Trophoblast cell (in vitro differentiated cells and primary cell): ENCODE measurements at regions not wholly inside any gene's neighbourhood (a gene's known extent, or its start where the extent isn't known, plus 50 kb on each side); places are given as distances from the start of the nearest gene placed in this dataset.

Experiments
- DNase-seq, 2 donors: peaks; one replicate each; pipeline ENCODE4 v3.0.0-alpha.2; 2016
- H2AFZ ChIP-seq: 2 replicates; pipeline ENCODE4 v1.6.1; 2013; ENCODE audit warnings: low read length, moderate library complexity, mild to moderate bottlenecking; ENCODE audit not compliant: insufficient read depth, poor library complexity
- H2AK5ac ChIP-seq: 2 replicates; pipeline ENCODE4 v1.6.1; 2013; ENCODE audit warnings: mild to moderate bottlenecking, low read length
- H2BK120ac ChIP-seq: 2 replicates; pipeline ENCODE4 v1.6.1; 2013; ENCODE audit warnings: low read length, mild to moderate bottlenecking, moderate library complexity; ENCODE audit not compliant: insufficient read depth, poor library complexity
- H2BK12ac ChIP-seq: 2 replicates; pipeline ENCODE4 v1.6.1; 2013; ENCODE audit warnings: mild to moderate bottlenecking, low read length, moderate library complexity
- H2BK5ac ChIP-seq: 2 replicates; pipeline ENCODE4 v1.6.1; 2013; ENCODE audit warnings: low read length, low read depth, moderate library complexity, mild to moderate bottlenecking; ENCODE audit not compliant: poor library complexity
- H3K14ac ChIP-seq: 2 replicates; pipeline ENCODE4 v1.6.1; 2013; ENCODE audit warnings: mild to moderate bottlenecking, low read length
- H3K18ac ChIP-seq: 2 replicates; pipeline ENCODE4 v1.6.1; 2013; ENCODE audit warnings: mild to moderate bottlenecking, low read length
- H3K23ac ChIP-seq: 2 replicates; pipeline ENCODE4 v1.6.1; 2013; ENCODE audit warnings: low read length
- H3K27ac ChIP-seq: 2 replicates; pipeline ENCODE4 v1.5.1; 2013; ENCODE audit warnings: low read depth, mild to moderate bottlenecking, inconsistent platforms, low read length, moderate library complexity
- H3K27me3 ChIP-seq: 2 replicates; pipeline ENCODE4 v1.6.1; 2013; ENCODE audit warnings: inconsistent platforms, mild to moderate bottlenecking, low read length, moderate library complexity; ENCODE audit not compliant: insufficient read depth
- H3K36me3 ChIP-seq, 2 experiments: 1 replicate in 1 of 2; 2 replicates in 1 of 2; pipeline ENCODE4 v1.6.1; 2013; ENCODE audit warnings: low read length in 2 of 2, mild to moderate bottlenecking in 2 of 2, moderate library complexity in 1 of 2; ENCODE audit not compliant: insufficient read depth in 2 of 2, control insufficient read depth in 1 of 2
- H3K4ac ChIP-seq: 2 replicates; pipeline ENCODE4 v1.6.1; 2013; ENCODE audit warnings: low read depth, mild to moderate bottlenecking, low read length, moderate library complexity
- H3K4me1 ChIP-seq, 2 experiments: 1 replicate in 1 of 2; 2 replicates in 1 of 2; pipeline ENCODE4 v1.6.1; 2013; ENCODE audit warnings: low read length in 2 of 2, mild to moderate bottlenecking in 2 of 2, moderate library complexity in 1 of 2; ENCODE audit not compliant: insufficient read depth in 2 of 2, control insufficient read depth in 1 of 2
- H3K4me2 ChIP-seq: 2 replicates; pipeline ENCODE4 v1.6.1; 2013; ENCODE audit warnings: inconsistent platforms, mild to moderate bottlenecking, low read length, moderate library complexity
- H3K4me3 ChIP-seq: 2 replicates; pipeline ENCODE4 v1.5.1; 2013; ENCODE audit warnings: mild to moderate bottlenecking, low read depth, low read length, inconsistent platforms
- H3K79me1 ChIP-seq: one replicate; pipeline ENCODE4 v1.6.1; 2013; ENCODE audit warnings: low read length
- H3K79me2 ChIP-seq: 2 replicates; pipeline ENCODE4 v1.6.1; 2013; ENCODE audit warnings: low read length, mild to moderate bottlenecking; ENCODE audit not compliant: control insufficient read depth, insufficient read depth, poor library complexity
- H3K9ac ChIP-seq: 2 replicates; pipeline ENCODE4 v1.6.1; 2013; ENCODE audit warnings: mild to moderate bottlenecking, low read length
- H3K9me3 ChIP-seq: 2 replicates; pipeline ENCODE4 v1.6.1; 2013; ENCODE audit warnings: low read depth, mild to moderate bottlenecking, control low read depth, inconsistent platforms, low read length; ENCODE audit not compliant: insufficient read depth
- H4K12ac ChIP-seq: 2 replicates; pipeline ENCODE4 v1.6.1; 2013; ENCODE audit warnings: low read depth, mild to moderate bottlenecking, low read length, moderate library complexity
- H4K8ac ChIP-seq: 2 replicates; pipeline ENCODE4 v1.6.1; 2013; ENCODE audit warnings: low read depth, mild to moderate bottlenecking, low read length, moderate library complexity
- H4K91ac ChIP-seq: one replicate; pipeline ENCODE4 v1.6.1; 2013; ENCODE audit warnings: low read depth, mild to moderate bottlenecking, low read length, moderate library complexity
- WGBS: extraction: QIAGEN DNeasy Blood & Tissue Kit; methylation state at CpG from one replicate; pipeline ENCODE4 v1.1.7; 2013; ENCODE audit warnings: missing lambda C conversion rate; ENCODE audit not compliant: insufficient read length, insufficient coverage; ENCODE audit errors: extremely low coverage; 5-methylcytosine and 5-hydroxymethylcytosine counted together

DNA sequence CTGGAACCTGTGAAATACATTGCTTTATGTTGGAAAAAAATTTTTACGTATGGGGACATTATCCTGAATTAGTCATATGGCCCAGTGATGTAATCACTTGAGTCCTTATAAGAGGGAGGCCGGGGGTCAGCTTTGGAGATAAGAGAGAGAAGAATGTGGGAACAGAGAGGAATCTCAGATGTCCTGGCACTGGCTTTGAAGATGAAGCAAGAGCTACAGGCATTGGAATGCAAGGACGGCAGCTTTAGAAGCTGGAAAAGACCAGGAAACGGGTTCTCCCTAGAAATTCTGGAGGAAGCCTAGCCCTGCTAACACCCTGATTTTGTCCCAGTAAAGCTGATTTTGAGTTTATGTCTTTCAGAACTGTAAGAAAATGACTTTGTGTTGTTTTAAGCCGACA, 1129.9 kb upstream of the GYPC start:
- WGBS = no CpG with 5 or more reads among the region's 5 CpGs
- peaks cover 0 to 3% of the 10 kb centered on the region in 2 experiments for H3K4me1 ChIP-seq

GRCh38 chr2:125535089-125535488, 1120.9 kb upstream of the GYPC start:
- no peak overlapping the region for H2AK5ac ChIP-seq
- no peaks in the 10 kb centered on the region for H3K79me1 ChIP-seq
- no peak overlapping the region for H3K4me2 ChIP-seq
- WGBS = no CpG with 5 or more reads among the region's 1 CpG
- no peak overlapping the region for H3K4me3 ChIP-seq
- H3K9me3 ChIP-seq = no peaks in the 10 kb centered on the region
- no peaks in the 10 kb centered on the region for H3K4me1 ChIP-seq
- H3K18ac ChIP-seq = no peak overlapping the region
- H3K27me3 ChIP-seq = no peaks in the 10 kb centered on the region
- DNase-seq = no peak
- H4K8ac ChIP-seq = no peak overlapping the region
- no peak overlapping the region for H3K4ac ChIP-seq
- H2BK5ac ChIP-seq = no peak overlapping the region
- no peaks in the 10 kb centered on the region for H3K36me3 ChIP-seq
- H3K14ac ChIP-seq = no peak overlapping the region
- no peak overlapping the region for H4K12ac ChIP-seq
- H3K9ac ChIP-seq = no peak overlapping the region
- H4K91ac ChIP-seq = no peak overlapping the region
- H2AFZ ChIP-seq = no peak overlapping the region
- no peak overlapping the region for H3K23ac ChIP-seq
- no peak overlapping the region for H2BK12ac ChIP-seq
- no peak overlapping the region for H3K27ac ChIP-seq
- no peak overlapping the region for H2BK120ac ChIP-seq
- no peaks in the 10 kb centered on the region for H3K79me2 ChIP-seq

More for the DNA sequence above, 1129.9 kb upstream of the GYPC start:
- H2BK12ac ChIP-seq = no peak overlapping the region
- no peak for DNase-seq
- H3K4me2 ChIP-seq = no peak overlapping the region
- no peaks in the 10 kb centered on the region for H3K9me3 ChIP-seq
- H3K27ac ChIP-seq = no peak overlapping the region
- H2AFZ ChIP-seq = no peak overlapping the region
- H3K4me3 ChIP-seq = no peak overlapping the region
- H3K14ac ChIP-seq = no peak overlapping the region
- H3K23ac ChIP-seq = no peak overlapping the region
- H3K9ac ChIP-seq = no peak overlapping the region
- H4K12ac ChIP-seq = no peak overlapping the region
- H4K91ac ChIP-seq = no peak overlapping the region
- no peak overlapping the region for H2BK120ac ChIP-seq
- H3K18ac ChIP-seq = no peak overlapping the region
- H3K27me3 ChIP-seq = no peaks in the 10 kb centered on the region
- no peaks in the 10 kb centered on the region for H3K36me3 ChIP-seq
- no peak overlapping the region for H2BK5ac ChIP-seq
- no peak overlapping the region for H2AK5ac ChIP-seq
- no peaks in the 10 kb centered on the region for H3K79me1 ChIP-seq
- H3K4ac ChIP-seq = no peak overlapping the region
- H3K79me2 ChIP-seq = no peaks in the 10 kb centered on the region
- H4K8ac ChIP-seq = no peak overlapping the region

- Histone ChIP-seq H3K36me3 (no peaks in the 10 kb centered on the region), H2BK5ac (no peak overlapping the region), H3K4ac (no peak overlapping the region), H3K14ac (no peak overlapping the region), H3K23ac (no peak overlapping the region), H2AK5ac (no peak overlapping the region), H3K27me3 (no peaks in the 10 kb centered on the region), H3K9me3 (no peaks in the 10 kb centered on the region), H4K8ac (no peak overlapping the region), H3K4me1 (no peaks in the 10 kb centered on the region), H4K12ac (no peak overlapping the region), H3K27ac (no peak overlapping the region), H2AFZ (no peak overlapping the region), H2BK120ac (no peak overlapping the region), H3K79me1 (no peaks in the 10 kb centered on the region), H4K91ac (no peak overlapping the region), H3K9ac (no peak overlapping the region), H3K4me3 (no peak overlapping the region), H3K79me2 (no peaks in the 10 kb centered on the region), H3K4me2 (no peak overlapping the region), H3K18ac (no peak overlapping the region), H2BK12ac (no peak overlapping the region)
- 100% methylated on average over 1 of the region's 1 CpG for WGBS
- no peak for DNase-seq
Measured at GRCh38 chr2:125543968-125544514, 1111.9 kb upstream of the GYPC start.

DNA sequence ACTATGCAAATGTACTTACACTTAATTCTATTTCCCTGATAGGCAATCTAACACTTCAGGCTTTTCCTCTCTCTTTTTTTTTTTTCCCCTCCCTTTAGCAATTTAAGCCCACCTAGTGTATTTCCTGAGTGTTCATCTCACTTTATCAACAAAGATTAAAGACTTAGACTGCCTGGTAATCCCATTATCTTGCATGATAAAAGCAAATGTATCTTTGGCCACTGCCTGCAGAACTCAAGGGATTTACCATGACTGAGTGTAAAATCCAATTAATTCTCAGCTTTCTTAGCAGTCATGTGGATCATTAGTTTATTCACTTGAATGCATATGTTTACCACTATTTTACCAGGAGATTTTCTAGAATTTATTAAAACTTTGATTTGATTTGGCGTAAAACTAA, 1102.2 kb upstream of the GYPC start:
- Histone ChIP-seq H3K23ac (no peak overlapping the region), H2BK120ac (no peak overlapping the region), H3K4ac (no peak overlapping the region), H2AFZ (no peak overlapping the region), H3K14ac (no peak overlapping the region), H3K9ac (no peak overlapping the region), H4K8ac (no peak overlapping the region), H3K27me3 (no peaks in the 10 kb centered on the region), H3K18ac (no peak overlapping the region), H4K91ac (no peak overlapping the region), H3K9me3 (no peaks in the 10 kb centered on the region), H3K27ac (no peak overlapping the region), H2BK5ac (no peak overlapping the region), H3K4me2 (no peak overlapping the region), H3K36me3 (no peaks in the 10 kb centered on the region), H3K79me2 (no peaks in the 10 kb centered on the region), H4K12ac (no peak overlapping the region), H2BK12ac (no peak overlapping the region), H2AK5ac (no peak overlapping the region), H3K4me3 (no peak overlapping the region), H3K79me1 (no peaks in the 10 kb centered on the region), H3K4me1 (peaks cover 3 to 4% of the 10 kb centered on the region in 2 experiments)
- no peak for DNase-seq
- WGBS = no CpG with 5 or more reads among the region's 1 CpG
